Sciatic nerve (tissue), 2 donors: ENCODE measurements at regions not wholly inside any gene's neighbourhood (a gene's known extent, or its start where the extent isn't known, plus 50 kb on each side); places are given as distances from the start of the nearest gene placed in this dataset.

Experiments
- ATAC-seq: fragments of 200-7000 bp; cut with Tn5 transposase; one replicate; pipeline ENCODE4 v1.9.1; 2020; ENCODE audit warnings: mild to moderate bottlenecking, moderate library complexity
- DNase-seq: peaks from one replicate; pipeline ENCODE4 v3.0.0-alpha.2; 2020; ENCODE audit warnings: low spot score
- intact Hi-C: fragments of 100-400 bp; cut with DNase I; formaldehyde crosslinking; loops from one replicate; pipeline ENCODE4 v1.14.2; 2022
- donor health status: DM: no; HTN: no; CAD: no.
- donor health status: DM: no; HTN: no; CAD: no.

DNA sequence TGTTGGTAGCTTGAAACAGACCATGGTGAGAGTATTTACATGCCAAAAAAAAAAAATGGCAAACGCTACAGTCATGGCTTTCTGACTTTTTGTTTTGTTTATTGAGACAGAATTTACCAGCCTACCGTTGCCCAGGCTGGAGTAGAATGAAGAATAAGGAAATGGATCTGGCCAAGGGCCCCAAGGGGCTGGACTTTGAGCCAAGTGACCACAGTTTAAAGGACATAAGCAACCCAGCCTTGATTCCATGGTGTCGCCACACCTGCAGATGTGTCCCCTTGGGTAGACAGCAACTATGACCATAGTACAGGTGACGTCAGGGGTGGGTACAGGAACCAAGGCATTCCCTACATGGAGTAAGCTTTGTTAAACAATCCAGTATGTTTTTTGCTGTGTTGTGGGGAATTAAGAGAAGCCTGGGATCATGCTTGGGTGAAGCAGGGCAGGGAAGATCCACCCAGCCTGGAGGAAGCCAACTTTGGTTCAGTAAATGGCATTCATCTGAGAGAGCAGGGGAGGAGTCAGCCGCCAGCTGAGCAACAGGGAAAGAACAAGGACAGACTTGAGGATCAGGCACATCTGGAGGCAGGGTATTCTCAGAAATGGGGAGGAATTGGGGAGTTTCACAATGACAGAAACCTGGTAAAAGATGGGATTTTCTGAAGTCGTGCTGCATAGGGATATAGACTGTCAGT, 110.3 kb upstream of the SH3BP4 start:
- no peak for DNase-seq
- intact Hi-C loops: no loop called here
- no peak for ATAC-seq

DNA sequence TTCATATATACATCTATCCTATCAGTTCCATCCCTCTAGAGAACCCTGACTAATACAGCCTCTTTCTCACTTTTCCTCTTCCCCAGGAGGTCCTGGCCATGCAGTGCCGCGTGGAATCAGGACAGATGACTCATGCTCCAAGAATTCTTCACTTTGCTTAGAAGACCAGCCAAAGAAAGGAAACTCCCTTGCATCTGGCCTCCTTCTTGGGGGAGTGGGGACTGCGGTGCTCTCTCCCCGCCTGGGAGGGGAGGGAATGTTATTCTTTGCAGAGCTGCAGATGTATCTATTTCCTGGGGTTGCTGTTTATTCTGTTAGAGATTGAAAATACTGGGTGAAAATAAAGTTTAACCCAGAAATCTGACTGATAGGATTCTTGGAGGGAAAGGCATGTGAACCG, 111.5 kb upstream of the SH3BP4 start:
- no peak for DNase-seq
- ATAC-seq: peak; percentile 89
- intact Hi-C loops: no loop called here

DNA sequence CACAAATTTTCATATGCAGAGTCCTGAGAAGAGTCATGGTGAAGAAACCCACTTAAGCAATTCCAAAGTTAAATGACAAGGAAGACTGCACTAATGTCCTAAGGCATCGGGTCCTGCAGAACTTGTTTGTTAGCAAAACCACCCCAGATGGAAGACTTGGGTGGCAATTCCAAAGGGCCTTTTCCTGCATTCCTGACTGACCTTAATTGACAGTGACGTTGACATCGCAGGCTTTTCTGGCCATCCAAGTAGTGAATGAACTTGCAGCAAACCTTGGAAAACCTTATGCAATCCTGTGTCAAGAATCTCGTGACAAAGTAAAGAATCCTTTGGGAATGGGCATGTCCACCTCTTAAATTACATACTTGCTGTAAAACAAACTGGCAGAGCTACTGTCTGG, 112.5 kb upstream of the SH3BP4 start:
- DNase-seq (no peak), ATAC-seq (no peak)
- intact Hi-C loops: no loop called here

- ATAC-seq (no peak), DNase-seq (no peak)
- intact Hi-C loops: no loop called here
Measured at GRCh38 chr2:234836271-234836670, 115.5 kb upstream of the SH3BP4 start.

- intact Hi-C loops: no loop called here
Measured at GRCh38 chr2:234835738-234836137, 116.1 kb upstream of the SH3BP4 start.

DNA sequence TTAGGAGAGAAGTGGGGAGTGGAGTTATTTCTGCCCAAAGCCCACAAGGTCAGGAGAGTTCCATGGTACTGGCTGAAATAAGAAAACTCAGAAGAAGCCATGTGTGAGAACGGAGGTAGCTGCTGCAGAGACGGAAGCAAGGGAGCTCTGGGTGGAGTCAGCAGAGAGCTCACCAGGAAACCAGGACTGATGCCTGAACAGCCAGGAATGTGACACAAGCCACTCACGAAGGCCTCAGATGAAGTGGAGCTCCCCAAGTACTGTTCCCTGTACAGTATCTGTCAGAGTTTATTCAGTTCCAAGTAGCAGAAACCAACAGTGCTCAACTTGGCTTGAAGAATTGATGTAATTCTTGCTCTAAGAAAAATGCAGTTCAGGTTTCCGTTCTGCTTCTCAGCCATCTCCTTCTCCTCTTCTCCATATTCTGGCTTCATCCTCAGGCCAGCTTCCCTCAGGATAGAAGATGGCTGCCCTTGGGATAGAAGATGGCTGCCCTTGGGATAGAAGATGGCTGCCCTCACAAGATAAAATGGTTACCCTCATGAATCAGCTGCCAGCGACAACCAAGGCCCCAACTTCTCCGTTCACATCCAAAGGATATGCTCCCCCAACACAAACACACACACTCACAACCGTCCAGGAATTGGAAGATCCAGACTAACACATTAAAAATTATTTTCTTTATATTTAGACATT, 117.4 kb upstream of the SH3BP4 start:
- no peak for ATAC-seq
- no peak for DNase-seq
- intact Hi-C loops: no loop called here

More at GRCh38 chr2:234835738-234836137, 116.1 kb upstream of the SH3BP4 start:
- no peak for ATAC-seq
- no peak for DNase-seq

GRCh38 chr2:234830853-234831252, 121.0 kb upstream of the SH3BP4 start:
- DNase-seq: no peak

GRCh38 chr2:234829074-234829455, 122.8 kb upstream of the SH3BP4 start:
- intact Hi-C loops: no loop called here

More at GRCh38 chr2:234830853-234831252, 121.0 kb upstream of the SH3BP4 start:
- ATAC-seq: no peak
- intact Hi-C loops: no loop called here

DNA sequence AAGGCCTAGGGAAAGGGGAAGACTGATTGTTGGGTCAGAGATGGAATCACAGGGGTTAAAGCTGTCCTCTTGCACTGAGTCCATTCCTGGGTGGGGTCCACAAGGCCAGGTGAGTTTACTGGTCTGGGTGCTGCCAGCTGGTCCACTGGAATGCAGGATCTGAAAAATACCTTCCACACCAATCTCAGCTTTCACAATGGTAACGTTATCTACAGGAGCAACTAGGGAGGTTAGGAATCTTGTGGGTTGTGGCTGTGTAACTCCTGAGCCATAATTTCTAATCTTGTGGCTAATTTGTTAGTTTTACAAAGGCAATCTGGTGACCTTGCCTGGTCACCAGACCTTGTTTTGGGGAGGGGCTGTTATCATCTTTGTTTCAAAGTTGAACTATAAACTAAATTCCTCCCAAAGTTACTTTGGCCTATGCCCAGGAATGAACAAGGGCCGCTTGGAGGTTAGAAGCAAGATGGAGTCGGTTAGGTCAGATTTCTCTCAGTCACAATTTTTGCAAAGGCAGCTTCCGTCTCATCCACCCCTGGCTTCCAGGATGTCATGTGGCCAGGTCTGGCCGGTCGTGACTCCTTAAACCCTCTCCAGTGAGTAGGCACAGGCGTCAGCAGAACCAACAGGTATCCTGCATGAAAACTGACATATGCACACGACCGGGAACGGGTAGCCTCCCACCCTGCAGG, 123.3 kb upstream of the SH3BP4 start:
- ATAC-seq (no peak), DNase-seq (no peak)
- intact Hi-C loops: no loop called here

More at GRCh38 chr2:234829074-234829455, 122.8 kb upstream of the SH3BP4 start:
- DNase-seq: no peak
- no peak for ATAC-seq

- ATAC-seq (no peak), DNase-seq (no peak)
- intact Hi-C loops: no loop called here
Measured at GRCh38 chr2:234827096-234827860, 124.5 kb upstream of the SH3BP4 start.

DNA sequence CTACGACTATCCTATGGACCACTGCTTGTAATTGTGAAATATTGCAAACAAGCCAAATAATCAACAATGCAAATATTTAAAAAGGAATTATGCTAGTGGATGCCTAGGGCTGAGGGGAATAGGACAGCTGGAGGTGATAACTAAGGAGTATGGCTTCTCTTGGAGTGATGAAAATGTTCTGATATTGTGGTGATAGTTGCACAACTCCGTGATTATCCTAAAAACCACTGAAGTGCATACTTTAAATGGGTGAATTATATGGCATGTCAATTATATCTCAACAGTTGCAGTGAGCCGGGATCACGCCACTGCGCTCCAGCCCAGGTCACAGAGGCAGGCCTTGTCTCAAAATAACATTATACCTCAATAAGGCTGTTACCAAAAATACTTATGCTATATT, 125.1 kb upstream of the SH3BP4 start:
- ATAC-seq (no peak), DNase-seq (no peak)
- intact Hi-C loops: no loop called here

GRCh38 chr2:234825616-234826015, 126.2 kb upstream of the SH3BP4 start:
- ATAC-seq: no peak
- intact Hi-C loops: no loop called here
- no peak for DNase-seq

GRCh38 chr2:234823877-234824376, 127.9 kb upstream of the SH3BP4 start:
- DNase-seq (no peak), ATAC-seq (peak; percentile 94)
- intact Hi-C loops: no loop called here

- intact Hi-C loops: no loop called here
- peak; percentile 96 for ATAC-seq
- no peak for DNase-seq
Measured at GRCh38 chr2:234823196-234823876, 128.5 kb upstream of the SH3BP4 start.

GRCh38 chr2:234821946-234822475, 129.8 kb upstream of the SH3BP4 start:
- DNase-seq (no peak), ATAC-seq (no peak)
- intact Hi-C loops: no loop called here

- intact Hi-C loops: no loop called here
- DNase-seq (no peak), ATAC-seq (no peak)
Measured at GRCh38 chr2:234818937-234819336, 132.9 kb upstream of the SH3BP4 start.

GRCh38 chr2:234816491-234816890, 135.3 kb upstream of the SH3BP4 start:
- no peak for ATAC-seq

GRCh38 chr2:234816056-234816455, 135.8 kb upstream of the SH3BP4 start:
- no peak for DNase-seq
- intact Hi-C loops: no loop called here
- ATAC-seq: no peak

More at GRCh38 chr2:234816491-234816890, 135.3 kb upstream of the SH3BP4 start:
- intact Hi-C loops: no loop called here
- no peak for DNase-seq
